ENCODE measurements at regions not wholly inside any gene's neighbourhood (a gene's known extent, or its start where the extent isn't known, plus 50 kb on each side); places are given as distances from the start of the nearest gene placed in this dataset.

GRCh38 chr2:226664661-226665060 lies 135.0 kb downstream of the IRS1 start:
- no peak overlapping the region for H3K27ac Mint-ChIP-seq
- no peaks in the 10 kb centered on the region for H3K36me3 Mint-ChIP-seq (ENCODE audit: low read depth)
- H3K4me1 ChIP-seq (ENCODE audit: insufficient read depth, low read length) = no peaks in the 10 kb centered on the region
- TF ChIP-seq CTCF (IDR thresholded peaks at IDR 0.05) = no peak
- intact Hi-C loops (cut with DNase I, micrococcal nuclease) = no loop called here
- ATAC-seq (ENCODE audit: poor library complexity) (no peak), DNase-seq (no peak)
- CTCF ChIA-PET = no interaction called here
- no peak overlapping the region for H3K4me3 ChIP-seq (ENCODE audit: low read length)
- no peaks in the 10 kb centered on the region for H3K9me3 Mint-ChIP-seq
- no peaks in the 10 kb centered on the region for H3K4me1 Mint-ChIP-seq (ENCODE audit: low read depth)
- peaks cover 26% of the 10 kb centered on the region for H3K27me3 Mint-ChIP-seq
- POLR2A ChIA-PET = no interaction called here
- no peaks in the 10 kb centered on the region for H3K36me3 ChIP-seq (ENCODE audit: insufficient read depth, low read length)
- no peaks in the 10 kb centered on the region for H3K27me3 ChIP-seq (ENCODE audit: control insufficient read depth in 1 of 2, insufficient read depth in 2 of 2, low read length in 2 of 2)
- H3K27ac ChIP-seq (ENCODE audit: low read depth in 1 of 2, low read length in 2 of 2) = no peak overlapping the region
- H3K4me3 Mint-ChIP-seq = no peak overlapping the region
- H3K9me3 ChIP-seq (ENCODE audit: control insufficient read depth in 1 of 2, insufficient read depth in 1 of 2, low read length in 2 of 2) = no peaks in the 10 kb centered on the region

GRCh38 chr2:226664140-226664539 lies 135.5 kb downstream of the IRS1 start:
- POLR2A ChIA-PET = no interaction called here
- Histone ChIP-seq H3K4me1 (ENCODE audit: insufficient read depth, low read length) (no peaks in the 10 kb centered on the region), H3K9me3 (ENCODE audit: control insufficient read depth in 1 of 2, insufficient read depth in 1 of 2, low read length in 2 of 2) (no peaks in the 10 kb centered on the region), H3K27ac (ENCODE audit: low read depth in 1 of 2, low read length in 2 of 2) (no peak overlapping the region), H3K4me3 (ENCODE audit: low read length) (no peak overlapping the region), H3K27me3 (ENCODE audit: control insufficient read depth in 1 of 2, insufficient read depth in 2 of 2, low read length in 2 of 2) (no peaks in the 10 kb centered on the region), H3K36me3 (ENCODE audit: insufficient read depth, low read length) (no peaks in the 10 kb centered on the region)
- no peak for DNase-seq
- Mint-ChIP-seq H3K9me3 (no peaks in the 10 kb centered on the region), H3K4me1 (ENCODE audit: low read depth) (no peaks in the 10 kb centered on the region), H3K27me3 (peaks cover 22% of the 10 kb centered on the region), H3K36me3 (ENCODE audit: low read depth) (no peaks in the 10 kb centered on the region), H3K27ac (no peak overlapping the region), H3K4me3 (no peak overlapping the region)
- CTCF ChIA-PET = no interaction called here
- no peak for TF ChIP-seq CTCF (IDR thresholded peaks at IDR 0.05)
- intact Hi-C loops (cut with DNase I, micrococcal nuclease) = no loop called here
- ATAC-seq (ENCODE audit: poor library complexity) = no peak

- H3K36me3 Mint-ChIP-seq (ENCODE audit: low read depth) = no peaks in the 10 kb centered on the region
- intact Hi-C loops (cut with DNase I, micrococcal nuclease) = no loop called here
- CTCF ChIA-PET = no interaction called here
- no peaks in the 10 kb centered on the region for H3K4me1 ChIP-seq (ENCODE audit: insufficient read depth, low read length)
- H3K27me3 ChIP-seq (ENCODE audit: control insufficient read depth in 1 of 2, insufficient read depth in 2 of 2, low read length in 2 of 2) = no peaks in the 10 kb centered on the region
- no peak overlapping the region for H3K4me3 Mint-ChIP-seq
- ATAC-seq (ENCODE audit: poor library complexity) (no peak), DNase-seq (no peak)
- no peaks in the 10 kb centered on the region for H3K9me3 ChIP-seq (ENCODE audit: control insufficient read depth in 1 of 2, insufficient read depth in 1 of 2, low read length in 2 of 2)
- no peaks in the 10 kb centered on the region for H3K4me1 Mint-ChIP-seq (ENCODE audit: low read depth)
- H3K27me3 Mint-ChIP-seq = peaks cover 11% of the 10 kb centered on the region
- H3K4me3 ChIP-seq (ENCODE audit: low read length) = no peak overlapping the region
- no peak overlapping the region for H3K27ac Mint-ChIP-seq
- POLR2A ChIA-PET = no interaction called here
- no peaks in the 10 kb centered on the region for H3K9me3 Mint-ChIP-seq
- no peak for TF ChIP-seq CTCF (IDR thresholded peaks at IDR 0.05)
- H3K27ac ChIP-seq (ENCODE audit: low read depth in 1 of 2, low read length in 2 of 2) = no peak overlapping the region
- no peaks in the 10 kb centered on the region for H3K36me3 ChIP-seq (ENCODE audit: insufficient read depth, low read length)
Observed at GRCh38 chr2:226661789-226662545, 137.7 kb downstream of the IRS1 start.
